H9 (cell line): ENCODE measurements at regions not wholly inside any gene's neighbourhood (a gene's known extent, or its start where the extent isn't known, plus 50 kb on each side); places are given as distances from the start of the nearest gene placed in this dataset.

Experiments used
- DNase-seq: peaks from one replicate; pipeline ENCODE4 v3.0.0-alpha.2; 2017
- H2AFZ ChIP-seq: one replicate; pipeline ENCODE4 v1.6.1; 2013; ENCODE audit warnings: mild to moderate bottlenecking, low read length, control low read depth, moderate library complexity
- H2AK5ac ChIP-seq: 2 replicates; pipeline ENCODE4 v1.6.1; 2013; ENCODE audit warnings: low read length, control low read depth, mixed read lengths; ENCODE audit not compliant: insufficient read length
- H2BK120ac ChIP-seq: one replicate; pipeline ENCODE4 v1.6.1; 2013; ENCODE audit warnings: low read depth, mild to moderate bottlenecking, low read length, control low read depth, inconsistent platforms; ENCODE audit not compliant: poor library complexity, severe bottlenecking
- H2BK12ac ChIP-seq: 2 replicates; pipeline ENCODE4 v1.6.1; 2013; ENCODE audit warnings: low read length, control low read depth, mixed read lengths, low read depth; ENCODE audit not compliant: insufficient read length
- H2BK15ac ChIP-seq: 2 replicates; pipeline ENCODE4 v1.6.1; 2013; ENCODE audit warnings: low read depth, low read length, control low read depth
- H2BK20ac ChIP-seq: one replicate; pipeline ENCODE4 v1.6.1; 2013; ENCODE audit warnings: low read depth, mild to moderate bottlenecking, low read length, control low read depth, inconsistent platforms; ENCODE audit not compliant: poor library complexity, severe bottlenecking
- H2BK5ac ChIP-seq: 2 replicates; pipeline ENCODE4 v1.6.1; 2013; ENCODE audit warnings: low read length, control low read depth, mixed read lengths; ENCODE audit not compliant: insufficient read length
- H3K14ac ChIP-seq: 2 replicates; pipeline ENCODE4 v1.6.1; 2013; ENCODE audit warnings: low read length, control low read depth; ENCODE audit not compliant: insufficient read depth
- H3K18ac ChIP-seq: 2 replicates; pipeline ENCODE4 v1.6.1; 2013; ENCODE audit warnings: low read depth, mild to moderate bottlenecking, mixed read lengths, low read length, control low read depth; ENCODE audit not compliant: insufficient read length
- H3K23ac ChIP-seq: 2 replicates; pipeline ENCODE4 v1.6.1; 2013; ENCODE audit warnings: low read length, control low read depth, mixed read lengths, low read depth; ENCODE audit not compliant: insufficient read length
- H3K23me2 ChIP-seq: 2 replicates; pipeline ENCODE4 v1.6.1; 2013; ENCODE audit warnings: low read depth, mild to moderate bottlenecking, mixed read lengths, low read length, control low read depth; ENCODE audit not compliant: insufficient read length, poor library complexity, severe bottlenecking
- H3K27ac ChIP-seq: 2 replicates; pipeline ENCODE4 v1.5.1; 2013; ENCODE audit warnings: low read length, control low read depth, mixed read lengths, low read depth; ENCODE audit not compliant: insufficient read length
- H3K27me3 ChIP-seq: 2 replicates; pipeline ENCODE4 v1.6.1; 2013; ENCODE audit warnings: low read length, control low read depth, inconsistent platforms; ENCODE audit not compliant: insufficient read depth
- H3K4ac ChIP-seq: 2 replicates; pipeline ENCODE4 v1.6.1; 2013; ENCODE audit warnings: low read depth, mild to moderate bottlenecking, control low read depth, inconsistent platforms, low read length, moderate library complexity
- H3K4me1 ChIP-seq: 2 replicates; pipeline ENCODE4 v1.6.1; 2013; ENCODE audit warnings: low read length, control low read depth, inconsistent platforms; ENCODE audit not compliant: insufficient read depth
- H3K4me2 ChIP-seq: 2 replicates; pipeline ENCODE4 v1.6.1; 2013; ENCODE audit warnings: low read length, control low read depth, mixed read lengths; ENCODE audit not compliant: insufficient read length, insufficient read depth
- H3K56ac ChIP-seq: 2 replicates; pipeline ENCODE4 v1.6.1; 2013; ENCODE audit warnings: low read depth, mild to moderate bottlenecking, mixed read lengths, low read length, control low read depth; ENCODE audit not compliant: insufficient read length
- H3K79me1 ChIP-seq: 2 replicates; pipeline ENCODE4 v1.6.1; 2013; ENCODE audit warnings: low read depth, mild to moderate bottlenecking, moderate library complexity, low read length, control low read depth, inconsistent platforms; ENCODE audit not compliant: insufficient read depth, poor library complexity, severe bottlenecking
- H3K79me2 ChIP-seq: 2 replicates; pipeline ENCODE4 v1.6.1; 2013; ENCODE audit warnings: low read length, control low read depth, inconsistent platforms; ENCODE audit not compliant: insufficient read depth
- H3K9ac ChIP-seq: 2 replicates; pipeline ENCODE4 v1.6.1; 2013; ENCODE audit warnings: low read length, control low read depth, mixed read lengths; ENCODE audit not compliant: insufficient read length; ENCODE audit errors: extremely low read depth
- H3K9me3 ChIP-seq: one replicate; pipeline ENCODE4 v1.6.1; 2013; ENCODE audit warnings: low read depth, low read length, inconsistent platforms; ENCODE audit not compliant: control insufficient read depth
- H3T11ph ChIP-seq: one replicate; pipeline ENCODE4 v1.6.1; 2013; ENCODE audit warnings: mild to moderate bottlenecking, low read length, control low read depth, inconsistent platforms
- H4K20me1 ChIP-seq: one replicate; pipeline ENCODE4 v1.6.1; 2013; ENCODE audit not compliant: control insufficient read depth, insufficient read length, insufficient read depth
- H4K5ac ChIP-seq: 2 replicates; pipeline ENCODE4 v1.6.1; 2013; ENCODE audit warnings: low read depth, mild to moderate bottlenecking, mixed read lengths, low read length, control low read depth; ENCODE audit not compliant: insufficient read length
- H4K8ac ChIP-seq: replicated peaks from 2 replicates; pipeline ENCODE4 v1.6.1; 2013; ENCODE audit warnings: low read length, control low read depth, mixed read lengths, low read depth; ENCODE audit not compliant: insufficient read length
- H4K91ac ChIP-seq: 2 replicates; pipeline ENCODE4 v1.6.1; 2013; ENCODE audit warnings: low read depth, mild to moderate bottlenecking, moderate library complexity, mixed read lengths, low read length, control low read depth; ENCODE audit not compliant: insufficient read length
- H3K27ac Mint-ChIP-seq, 3 experiments: 2 replicates in 2 of 3; 3 replicates in 1 of 3; pipeline ENCODE4 v1.8.0; 2020 to 2021; ENCODE audit warnings: mixed read lengths in 3 of 3, mild to moderate bottlenecking in 1 of 3, moderate library complexity in 1 of 3
- H3K27me3 Mint-ChIP-seq: 2 replicates; pipeline ENCODE4 v1.8.0; 2021; ENCODE audit warnings: low read depth, mild to moderate bottlenecking, moderate library complexity, mixed read lengths
- H3K36me3 Mint-ChIP-seq, 3 experiments: 2 replicates in 2 of 3; 3 replicates in 1 of 3; pipeline ENCODE4 v1.8.0; 2020 to 2021; ENCODE audit warnings: low read depth in 3 of 3, mixed read lengths in 3 of 3; ENCODE audit not compliant: insufficient read depth in 1 of 3
- H3K4me1 Mint-ChIP-seq, 2 experiments: 2 replicates each; pipeline ENCODE4 v1.8.0; 2020; ENCODE audit warnings: mixed read lengths in 2 of 2
- H3K4me3 Mint-ChIP-seq, 2 experiments: 2 replicates in 1 of 2; 3 replicates in 1 of 2; pipeline ENCODE4 v1.8.0; 2020 to 2021; ENCODE audit warnings: mild to moderate bottlenecking in 2 of 2, mixed read lengths in 2 of 2, moderate library complexity in 1 of 2
- H3K9me3 Mint-ChIP-seq, 2 experiments: 2 replicates in 1 of 2; 3 replicates in 1 of 2; pipeline ENCODE4 v1.8.0; 2020; ENCODE audit warnings: mild to moderate bottlenecking in 2 of 2, mixed read lengths in 2 of 2, moderate library complexity in 1 of 2
- WGBS: extraction: QIAGEN DNeasy Blood & Tissue Kit; methylation state at CpG from one replicate; pipeline ENCODE4 v1.1.7; 2013; ENCODE audit warnings: missing lambda C conversion rate, low lambda C conversion rate, mixed read lengths; ENCODE audit not compliant: insufficient read length; ENCODE audit errors: extremely low coverage; 5-methylcytosine and 5-hydroxymethylcytosine counted together
- TF ChIP-seq, protein P1 (sequence below): fragments of 200-600 bp; sonication (generic); conservative IDR thresholded peaks from 3 replicates; pipeline ENCODE4 v1.8.0; 2021; ENCODE audit warnings: antibody characterized with exemption, mild to moderate bottlenecking

DNA sequence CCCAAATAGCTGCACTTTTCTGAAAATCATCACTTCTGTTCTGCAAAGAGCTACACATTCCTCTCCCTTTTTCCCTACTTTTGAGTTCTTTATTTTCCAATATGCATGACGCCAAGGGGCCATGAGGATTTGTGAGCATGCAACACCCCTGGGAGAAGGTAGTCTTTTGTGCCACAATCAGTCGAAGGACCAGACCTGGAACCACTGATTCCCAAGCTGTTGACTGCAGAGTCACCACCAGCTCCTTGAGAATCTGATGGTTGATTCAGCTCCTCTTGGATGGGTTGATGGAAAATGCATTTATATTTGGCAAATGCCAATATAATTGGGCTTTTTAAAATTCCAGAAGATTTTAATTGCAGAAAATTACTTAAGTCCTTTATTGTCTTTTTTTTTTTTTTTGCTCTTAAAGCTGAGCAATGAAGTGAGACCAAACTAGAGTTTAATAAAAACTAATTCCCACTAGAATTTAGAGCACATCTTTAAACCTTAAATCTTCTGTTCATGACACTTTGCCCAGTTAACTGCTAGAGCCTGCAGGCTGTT is 554.1 kb downstream of the TNS3 start:
- no peaks in the 10 kb centered on the region for H3K27me3 ChIP-seq
- TF ChIP-seq, protein P1, sequence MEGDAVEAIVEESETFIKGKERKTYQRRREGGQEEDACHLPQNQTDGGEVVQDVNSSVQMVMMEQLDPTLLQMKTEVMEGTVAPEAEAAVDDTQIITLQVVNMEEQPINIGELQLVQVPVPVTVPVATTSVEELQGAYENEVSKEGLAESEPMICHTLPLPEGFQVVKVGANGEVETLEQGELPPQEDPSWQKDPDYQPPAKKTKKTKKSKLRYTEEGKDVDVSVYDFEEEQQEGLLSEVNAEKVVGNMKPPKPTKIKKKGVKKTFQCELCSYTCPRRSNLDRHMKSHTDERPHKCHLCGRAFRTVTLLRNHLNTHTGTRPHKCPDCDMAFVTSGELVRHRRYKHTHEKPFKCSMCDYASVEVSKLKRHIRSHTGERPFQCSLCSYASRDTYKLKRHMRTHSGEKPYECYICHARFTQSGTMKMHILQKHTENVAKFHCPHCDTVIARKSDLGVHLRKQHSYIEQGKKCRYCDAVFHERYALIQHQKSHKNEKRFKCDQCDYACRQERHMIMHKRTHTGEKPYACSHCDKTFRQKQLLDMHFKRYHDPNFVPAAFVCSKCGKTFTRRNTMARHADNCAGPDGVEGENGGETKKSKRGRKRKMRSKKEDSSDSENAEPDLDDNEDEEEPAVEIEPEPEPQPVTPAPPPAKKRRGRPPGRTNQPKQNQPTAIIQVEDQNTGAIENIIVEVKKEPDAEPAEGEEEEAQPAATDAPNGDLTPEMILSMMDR = no peak

More for the DNA sequence above, 554.1 kb downstream of the TNS3 start:
- no peaks in the 10 kb centered on the region for H3K79me1 ChIP-seq
- WGBS = no CpG with 5 or more reads among the region's 2 CpGs
- H4K5ac ChIP-seq = no peak overlapping the region
- no peak overlapping the region for H3T11ph ChIP-seq
- Mint-ChIP-seq H3K9me3 (no peaks in the 10 kb centered on the region; a peak in 1 of 5 replicates), H3K27ac (no peak overlapping the region), H3K36me3 (no peaks in the 10 kb centered on the region; a peak in 1 of 7 replicates), H3K4me3 (no peak overlapping the region), H3K4me1 (no peaks in the 10 kb centered on the region), H3K27me3 (no peaks in the 10 kb centered on the region)
- no peak overlapping the region for H4K91ac ChIP-seq
- H3K79me2 ChIP-seq = no peaks in the 10 kb centered on the region
- no peaks in the 10 kb centered on the region for H3K23me2 ChIP-seq
- no peaks in the 10 kb centered on the region for H3K9me3 ChIP-seq
- no peak overlapping the region for H2BK120ac ChIP-seq
- H2BK5ac ChIP-seq = no peak overlapping the region
- no peak overlapping the region for H2BK12ac ChIP-seq
- H3K4ac ChIP-seq = no peak overlapping the region
- H3K18ac ChIP-seq = no peak overlapping the region
- DNase-seq = no peak
- no peaks in the 10 kb centered on the region for H4K20me1 ChIP-seq
- no peak overlapping the region for H2BK15ac ChIP-seq
- H3K4me2 ChIP-seq = no peak overlapping the region
- H2AK5ac ChIP-seq = no peak overlapping the region
- H3K23ac ChIP-seq = no peak overlapping the region
- no peak overlapping the region for H2AFZ ChIP-seq
- H3K4me1 ChIP-seq = no peaks in the 10 kb centered on the region
- no peak overlapping the region for H3K56ac ChIP-seq
- H2BK20ac ChIP-seq = no peak overlapping the region
- H3K14ac ChIP-seq = no peak overlapping the region
- no peak overlapping the region for H4K8ac ChIP-seq
- no peak overlapping the region for H3K27ac ChIP-seq
- H3K9ac ChIP-seq = no peak overlapping the region
